HG02642 (cell line): ENCODE measurements at regions not wholly inside any gene's neighbourhood (a gene's known extent, or its start where the extent isn't known, plus 50 kb on each side); places are given as distances from the start of the nearest gene placed in this dataset.
A peak's percentile ranks its signal among the peaks of the same experiment; 100 is the strongest.
"Not testable (repeated sequence)": the region's sequence is repeated elsewhere in the genome, so short reads cannot be mapped to it uniquely, and the experiment has no call there.

ENCODE experiments used
- ATAC-seq: cut with Tn5 transposase; IDR thresholded peaks from one replicate; pipeline ENCODE4 v1.9.1; 2021; ENCODE audit warnings: mild to moderate bottlenecking; ENCODE audit not compliant: unreplicated experiment, poor library complexity

DNA sequence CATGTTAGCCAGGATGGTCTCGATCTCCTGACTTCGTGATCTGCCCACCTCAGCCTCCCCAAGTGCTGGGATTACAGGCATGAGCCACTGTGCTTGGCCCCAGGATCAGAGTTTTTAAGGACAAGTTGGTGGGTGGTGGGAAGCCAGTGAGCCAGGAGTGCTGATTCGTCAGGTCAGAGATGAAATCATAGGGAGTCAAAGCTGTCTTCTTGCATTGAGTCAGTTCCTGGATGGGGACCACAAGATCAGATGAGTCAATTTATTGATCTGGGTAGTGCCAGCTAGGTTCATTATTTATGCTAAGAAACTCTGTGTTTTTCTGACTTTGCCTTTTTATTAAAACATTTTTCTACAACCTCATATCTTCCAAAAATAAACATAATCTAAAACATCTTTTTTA lies 423.8 kb downstream of the ARL4A start:
- ATAC-seq = no peak

DNA sequence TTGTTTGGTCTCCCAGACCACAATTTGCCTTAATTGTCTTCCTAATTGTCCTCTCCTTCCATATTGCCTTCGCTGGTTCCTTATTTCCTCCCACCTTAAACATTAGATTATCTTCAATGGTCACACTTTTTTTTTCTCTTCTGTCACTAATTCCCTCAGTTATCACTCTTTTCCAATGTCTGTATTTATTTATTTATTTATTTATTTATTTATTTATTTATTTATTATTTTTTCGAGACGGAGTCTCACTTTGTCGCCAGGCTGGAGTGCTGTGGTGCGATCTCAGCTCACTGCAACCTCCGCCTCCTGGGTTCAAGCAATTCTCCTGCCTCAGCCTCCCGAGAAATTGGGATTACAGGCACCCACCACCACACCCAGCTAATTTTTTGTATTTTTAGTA lies 426.8 kb downstream of the ARL4A start:
- ATAC-seq = not testable (repeated sequence)

DNA sequence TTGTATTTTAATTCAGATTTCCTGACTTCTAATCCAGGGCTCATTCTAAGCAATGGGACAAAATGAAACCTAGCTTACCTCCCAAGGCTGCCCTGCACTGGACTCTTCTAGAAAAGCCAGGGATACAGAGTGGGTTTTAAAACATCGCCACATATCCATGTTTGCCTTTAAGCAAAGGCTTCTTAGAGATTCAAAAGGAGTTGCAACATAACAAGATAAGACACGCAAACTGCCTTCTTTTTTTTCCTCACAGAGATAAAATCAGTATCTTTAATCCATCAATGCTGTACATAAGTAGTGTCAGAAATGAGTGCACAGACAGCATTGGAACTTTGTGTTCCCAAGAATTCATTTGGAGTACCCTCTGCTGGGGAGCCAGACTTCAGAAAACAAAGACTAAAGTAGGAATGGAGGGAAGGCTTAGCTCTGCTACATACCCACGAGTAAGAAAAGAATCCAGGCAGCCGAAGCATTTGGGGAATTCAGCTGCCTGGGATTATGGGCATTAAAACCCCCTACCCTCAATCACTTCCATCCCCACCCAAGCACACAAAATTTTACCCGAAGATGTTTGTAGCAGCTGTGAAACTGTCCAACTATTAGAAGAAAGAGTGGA lies 427.8 kb downstream of the ARL4A start:
- no peak for ATAC-seq

DNA sequence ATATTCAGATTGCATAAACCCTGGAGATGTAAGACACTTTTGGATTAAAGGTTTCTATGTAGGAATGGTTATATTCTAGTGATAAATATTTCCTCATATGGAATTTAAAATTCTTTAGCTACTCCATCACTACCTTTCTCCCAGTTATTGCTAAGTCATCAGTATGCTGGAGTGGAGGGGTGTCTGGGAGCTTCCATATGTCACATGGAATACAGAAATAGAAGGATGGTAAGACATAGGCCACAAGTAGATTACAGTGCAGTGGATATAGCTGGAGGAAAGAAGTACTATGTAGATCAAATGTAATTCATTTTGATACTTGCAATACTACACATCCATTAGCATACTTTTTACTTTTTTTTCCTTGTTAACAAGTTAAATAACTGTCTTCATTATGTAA lies 428.4 kb downstream of the ARL4A start:
- ATAC-seq = no peak

DNA sequence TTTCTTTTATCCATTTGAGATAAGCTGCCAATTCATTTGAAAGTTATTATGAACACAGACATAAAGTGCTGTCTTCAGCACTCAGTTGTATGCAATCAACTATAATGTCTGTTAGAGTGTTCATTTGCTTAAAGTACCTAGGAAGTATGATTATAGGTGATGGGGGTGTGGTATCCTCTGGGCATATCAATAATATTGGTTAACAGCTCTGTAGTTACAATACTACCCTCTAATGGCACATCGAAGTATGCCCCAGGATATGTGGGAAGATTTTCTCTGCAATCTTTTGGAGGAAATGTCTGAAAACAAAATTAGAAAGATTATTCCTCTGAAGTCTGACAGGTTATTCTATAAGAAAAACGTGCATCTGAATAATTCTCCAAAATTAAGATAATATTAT lies 429.7 kb downstream of the ARL4A start:
- no peak for ATAC-seq

DNA sequence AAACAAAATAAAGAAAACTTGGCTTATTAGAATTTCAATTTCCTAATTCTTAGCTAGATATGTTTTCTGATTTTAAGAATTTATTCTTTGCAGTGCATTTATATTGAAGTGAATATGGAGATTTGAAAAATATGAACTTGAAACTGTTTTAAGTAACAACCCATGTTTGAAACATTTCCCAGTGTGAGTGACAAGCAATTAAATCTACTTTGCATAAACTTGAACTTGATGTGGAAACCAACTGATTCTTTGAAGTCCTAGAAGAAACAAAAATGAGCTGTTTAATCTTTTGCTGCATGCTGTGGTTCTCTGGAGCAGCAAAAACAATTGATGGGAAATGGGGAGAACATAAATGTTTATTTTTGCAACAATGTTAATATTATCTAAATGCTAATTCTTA lies 430.2 kb downstream of the ARL4A start:
- no peak for ATAC-seq

DNA sequence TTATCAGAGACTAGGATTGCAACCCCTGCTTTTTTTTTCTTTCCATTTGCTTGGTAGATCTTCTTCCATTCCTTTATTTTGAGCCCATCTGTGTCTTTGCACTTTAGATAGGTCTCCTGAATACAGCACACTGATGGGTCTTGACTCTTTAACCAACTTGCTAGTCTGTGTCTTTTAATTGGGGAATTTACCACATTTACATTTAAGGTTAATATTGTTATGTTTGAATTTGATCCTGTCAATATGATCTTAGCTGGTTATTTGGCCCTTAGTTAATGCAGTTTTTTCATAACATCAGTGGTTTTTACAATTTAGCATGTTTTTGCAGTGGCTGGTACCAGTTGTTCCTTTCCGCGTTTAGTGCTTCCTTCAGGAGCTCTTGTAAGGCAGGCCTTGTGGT lies 437.2 kb downstream of the ARL4A start:
- ATAC-seq = not testable (repeated sequence)

DNA sequence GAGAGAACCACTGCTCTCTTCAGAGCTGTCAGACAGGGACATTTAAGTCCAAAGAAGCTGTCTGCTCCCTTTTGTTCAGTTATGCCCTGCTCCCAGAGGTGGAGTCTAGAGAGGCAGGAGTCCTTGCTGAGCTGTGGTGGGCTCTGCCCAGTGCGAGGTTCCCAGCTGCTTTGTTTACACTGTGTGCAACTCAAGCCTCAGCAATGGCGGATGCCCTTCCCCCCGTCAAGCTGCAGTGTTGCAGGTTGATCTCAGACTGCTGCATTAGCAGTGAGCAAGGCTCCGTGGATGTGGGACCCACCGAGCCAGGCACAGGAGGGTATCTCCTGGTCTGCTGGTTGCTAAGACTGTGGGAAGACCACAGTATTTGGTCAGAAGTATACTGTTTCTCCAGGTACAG lies 438.9 kb downstream of the ARL4A start:
- no peak for ATAC-seq

DNA sequence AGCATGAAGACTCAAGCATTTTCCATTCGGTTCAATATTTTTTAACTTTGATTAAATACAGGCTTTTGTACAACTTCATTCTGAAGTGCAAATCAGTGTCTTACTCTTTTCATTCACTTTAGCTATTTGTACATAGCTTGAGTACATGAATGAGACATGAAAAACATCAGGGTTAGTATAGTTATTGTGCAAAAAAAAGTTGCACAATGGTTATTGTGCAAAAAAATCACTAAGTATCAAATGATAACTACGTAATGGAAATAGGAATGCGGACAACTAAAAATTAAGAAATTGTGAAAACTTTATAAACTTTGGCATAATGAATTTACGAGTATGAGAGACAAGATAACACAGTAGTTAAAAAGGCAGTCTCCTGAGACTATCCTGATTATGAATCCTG lies 442.9 kb downstream of the ARL4A start:
- no peak for ATAC-seq

DNA sequence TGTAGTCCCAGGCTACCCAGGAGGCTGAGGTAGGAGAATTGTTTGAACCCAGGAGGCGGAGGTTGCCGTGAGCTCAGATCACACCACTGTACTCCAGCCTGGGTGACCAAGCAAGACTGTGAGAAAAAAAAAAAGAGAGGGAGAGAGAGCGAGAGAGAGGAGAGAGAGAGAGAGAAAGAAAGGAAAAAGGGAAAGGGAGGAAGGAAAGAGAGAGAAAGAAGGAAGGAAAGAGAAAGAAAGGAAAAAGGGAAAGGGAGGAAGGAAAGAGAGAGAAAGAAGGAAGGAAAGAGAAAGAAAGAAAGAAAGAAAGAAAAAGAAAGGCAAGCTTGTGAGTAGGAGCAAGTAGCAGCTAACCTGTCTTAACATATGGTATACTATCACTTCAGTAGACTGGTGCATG lies 443.5 kb downstream of the ARL4A start:
- not testable (repeated sequence) for ATAC-seq

DNA sequence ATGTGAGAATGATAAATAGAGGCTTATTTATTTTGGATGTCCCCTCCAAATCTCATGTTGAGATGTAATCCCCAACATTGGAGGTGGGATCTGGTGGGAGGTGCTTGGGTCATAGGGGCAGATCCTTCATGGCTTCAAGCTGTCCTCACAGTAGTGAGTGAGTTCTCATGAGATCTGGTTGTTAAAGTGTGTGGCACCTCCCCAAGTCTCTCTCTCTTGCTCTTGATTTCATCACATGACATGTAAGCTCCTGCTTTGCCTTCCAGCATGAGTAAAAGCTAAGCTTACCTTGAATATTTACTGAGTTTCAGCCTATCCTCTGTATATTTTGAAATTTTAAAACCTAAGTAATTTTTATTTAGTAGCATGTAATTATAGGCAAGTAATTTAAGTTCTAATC lies 444.9 kb downstream of the ARL4A start:
- no peak for ATAC-seq

DNA sequence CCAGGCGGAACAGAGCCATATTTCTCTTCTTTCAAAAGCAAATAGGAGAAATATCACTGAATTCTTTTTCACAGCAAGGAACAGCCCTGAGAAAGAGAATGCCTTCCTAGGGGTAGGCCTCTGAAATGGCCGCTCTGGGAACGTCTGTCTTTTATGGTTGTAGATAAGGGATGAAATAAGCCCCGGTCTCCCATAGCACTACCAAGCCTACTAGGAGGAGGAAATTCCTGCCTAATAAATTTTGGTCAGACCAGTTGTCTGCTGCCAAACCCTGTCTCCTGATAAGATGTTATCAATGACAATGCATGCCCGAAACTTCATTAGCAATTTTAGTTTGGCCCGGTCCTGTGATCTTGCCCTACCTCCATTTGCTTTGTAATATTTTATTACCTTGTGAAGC lies 448.9 kb downstream of the ARL4A start:
- ATAC-seq = not testable (repeated sequence)

DNA sequence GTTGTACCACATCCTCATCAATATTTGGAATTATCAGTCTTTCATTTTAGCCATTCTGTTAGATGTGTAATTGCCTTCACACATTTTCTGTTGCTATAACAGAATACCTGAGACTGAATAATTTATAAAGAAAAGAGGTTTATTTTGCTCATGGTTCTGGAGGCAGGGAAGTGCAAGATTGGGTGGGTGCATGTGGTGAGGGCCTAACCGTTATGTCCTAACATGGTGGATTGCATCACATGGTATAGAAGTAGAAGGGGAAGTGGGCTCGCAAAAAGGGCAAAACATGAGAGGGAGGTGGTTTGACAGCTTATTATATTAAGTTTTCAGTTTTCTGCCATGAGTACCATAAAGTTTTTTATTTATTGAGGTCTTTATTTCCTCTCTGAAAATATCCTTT lies 452.0 kb downstream of the ARL4A start:
- no peak for ATAC-seq

DNA sequence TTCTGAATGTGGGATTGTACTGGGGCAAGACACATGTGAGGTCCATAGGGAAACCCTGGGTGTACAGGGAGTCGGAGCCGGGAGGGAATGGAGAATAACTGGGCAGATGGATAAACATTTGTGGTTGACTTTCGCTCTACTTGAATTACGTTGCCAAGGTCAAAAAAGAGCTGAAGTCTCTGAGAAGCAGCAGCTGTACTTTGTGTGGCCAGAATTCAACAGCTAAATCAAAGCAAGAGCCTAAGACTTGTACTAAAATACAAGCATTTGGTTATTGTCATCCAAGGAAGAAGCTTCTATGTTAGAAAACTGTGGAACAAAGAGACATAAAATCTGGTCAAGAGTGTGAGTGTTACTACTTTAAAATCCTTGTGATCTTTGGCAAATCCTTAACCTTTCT lies 457.2 kb downstream of the ARL4A start:
- no peak for ATAC-seq

DNA sequence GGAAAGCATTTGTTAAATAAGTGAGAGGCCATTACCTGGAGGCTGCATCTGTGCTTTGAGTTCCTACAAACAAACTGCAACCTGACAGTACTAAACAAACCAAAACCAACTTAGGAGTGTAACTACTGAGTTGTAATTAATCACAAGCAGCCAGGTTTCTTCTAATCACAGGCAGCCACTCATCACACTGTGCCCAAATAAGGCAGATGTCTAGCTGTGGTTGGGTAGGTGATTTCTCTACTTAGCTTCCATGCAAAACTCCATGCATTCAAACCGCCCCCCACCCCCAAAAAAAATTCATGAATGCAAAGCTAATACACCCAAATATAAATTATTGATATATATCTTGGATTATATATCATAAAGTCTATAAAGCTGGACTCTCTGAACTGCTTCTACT lies 461.1 kb downstream of the ARL4A start:
- no peak for ATAC-seq

DNA sequence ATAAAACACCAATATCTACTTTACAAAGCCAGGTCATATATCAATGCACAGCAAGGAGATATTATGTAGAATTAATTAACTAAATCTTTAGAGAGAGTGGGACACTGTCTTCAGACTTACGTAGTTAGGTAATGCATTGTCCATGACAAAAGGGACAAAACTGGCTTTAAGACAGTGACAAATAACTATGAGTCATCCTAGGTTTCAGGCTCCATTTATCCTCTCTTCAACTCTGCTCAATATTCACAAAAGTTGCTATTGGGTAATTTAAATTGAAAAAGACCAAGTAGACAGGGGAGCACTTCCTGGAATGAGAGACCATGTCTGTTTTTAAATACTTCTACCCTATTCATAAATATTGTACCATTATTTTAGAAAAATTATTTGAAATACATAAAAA lies 464.5 kb downstream of the ARL4A start:
- no peak for ATAC-seq

DNA sequence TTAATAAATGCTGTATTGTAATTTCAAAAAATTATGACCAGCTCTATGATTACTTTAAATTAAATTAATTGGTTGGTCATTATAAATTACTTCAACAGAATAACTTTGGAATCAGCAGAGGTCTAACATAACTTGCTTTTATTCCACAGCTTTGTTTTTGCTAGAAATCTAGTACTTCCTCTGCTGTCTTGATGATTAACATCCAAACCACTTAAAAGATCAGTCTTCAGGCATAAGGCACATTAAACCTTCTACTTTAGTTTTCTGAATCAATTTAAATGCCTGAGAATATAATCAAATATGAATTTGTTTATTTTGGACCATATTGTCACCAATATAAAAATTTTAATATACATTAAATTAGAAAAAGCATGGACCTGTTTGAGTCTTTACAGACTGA lies 465.3 kb downstream of the ARL4A start:
- ATAC-seq = no peak

DNA sequence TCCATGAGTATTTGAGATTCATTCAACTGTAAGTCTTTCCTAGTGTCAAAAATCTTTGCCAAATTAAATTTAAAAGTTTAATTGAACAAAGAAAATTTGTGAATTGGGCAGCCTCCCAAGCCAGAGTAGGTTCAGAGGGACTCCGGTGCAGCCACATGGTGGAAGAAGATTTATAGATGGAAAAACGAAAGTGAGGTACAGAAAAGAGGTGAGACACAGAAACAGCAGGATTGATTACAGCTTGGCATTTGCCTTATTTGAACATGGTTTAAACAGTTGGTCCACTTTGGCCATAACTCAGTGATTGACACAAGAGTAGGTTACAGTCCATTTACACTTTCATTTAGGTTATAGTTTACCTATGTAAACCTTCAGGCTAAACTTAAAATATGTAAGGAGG lies 465.8 kb downstream of the ARL4A start:
- ATAC-seq = no peak

DNA sequence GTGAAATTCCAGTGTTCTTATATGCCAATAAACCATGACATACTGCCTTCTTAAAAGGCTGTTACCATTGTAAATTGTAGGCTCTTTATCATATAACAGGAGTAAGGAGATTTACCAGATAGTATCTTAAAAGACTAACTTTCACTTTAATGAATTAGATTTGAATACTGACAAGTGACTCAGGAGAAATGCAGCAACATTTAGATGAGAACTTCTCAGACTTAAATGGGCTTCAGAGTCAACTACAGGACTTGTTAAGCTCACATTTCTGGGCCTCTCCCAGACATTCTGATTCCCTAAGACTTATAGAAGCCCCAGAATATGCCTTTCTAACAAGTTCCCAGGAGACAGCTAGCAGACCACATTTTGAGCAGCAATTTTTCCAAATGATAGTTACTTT lies 466.3 kb downstream of the ARL4A start:
- ATAC-seq = no peak

DNA sequence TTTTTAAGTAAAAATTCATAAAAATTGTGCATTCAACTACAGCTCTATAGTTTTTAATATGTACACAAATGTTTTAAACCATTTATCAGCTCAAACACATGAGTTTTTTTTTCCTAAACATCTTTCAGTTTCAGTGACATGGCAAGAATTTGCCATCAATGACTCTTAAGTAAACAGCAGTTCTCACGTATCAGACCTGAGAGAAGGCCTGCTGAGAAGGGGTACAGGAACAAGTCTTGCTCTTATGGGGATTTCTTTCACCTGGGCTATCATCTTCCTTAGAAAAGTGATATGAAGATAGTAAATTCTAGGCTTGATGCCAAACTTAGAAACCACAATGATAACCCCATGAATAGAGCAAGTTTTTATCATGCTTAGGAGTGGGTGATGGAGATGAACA lies 467.8 kb downstream of the ARL4A start:
- ATAC-seq = no peak

DNA sequence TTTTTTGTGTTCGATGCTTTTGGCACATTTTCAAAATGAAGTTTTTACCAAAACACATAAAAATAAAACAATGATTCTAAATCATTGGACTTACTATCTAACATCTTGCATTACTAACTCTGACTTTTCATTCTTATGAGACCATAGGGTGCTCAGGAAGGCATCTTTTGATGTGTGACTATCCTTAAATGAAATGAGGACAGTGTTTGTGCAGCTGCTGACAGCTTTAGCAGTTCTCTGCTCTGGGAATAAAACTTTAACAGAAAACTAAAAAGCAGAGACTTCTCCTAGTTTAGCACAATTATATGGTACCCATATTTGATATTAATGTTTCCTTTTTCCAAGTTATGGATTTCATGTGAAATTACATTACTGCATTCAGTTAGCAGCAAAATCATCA lies 471.6 kb downstream of the ARL4A start:
- no peak for ATAC-seq

DNA sequence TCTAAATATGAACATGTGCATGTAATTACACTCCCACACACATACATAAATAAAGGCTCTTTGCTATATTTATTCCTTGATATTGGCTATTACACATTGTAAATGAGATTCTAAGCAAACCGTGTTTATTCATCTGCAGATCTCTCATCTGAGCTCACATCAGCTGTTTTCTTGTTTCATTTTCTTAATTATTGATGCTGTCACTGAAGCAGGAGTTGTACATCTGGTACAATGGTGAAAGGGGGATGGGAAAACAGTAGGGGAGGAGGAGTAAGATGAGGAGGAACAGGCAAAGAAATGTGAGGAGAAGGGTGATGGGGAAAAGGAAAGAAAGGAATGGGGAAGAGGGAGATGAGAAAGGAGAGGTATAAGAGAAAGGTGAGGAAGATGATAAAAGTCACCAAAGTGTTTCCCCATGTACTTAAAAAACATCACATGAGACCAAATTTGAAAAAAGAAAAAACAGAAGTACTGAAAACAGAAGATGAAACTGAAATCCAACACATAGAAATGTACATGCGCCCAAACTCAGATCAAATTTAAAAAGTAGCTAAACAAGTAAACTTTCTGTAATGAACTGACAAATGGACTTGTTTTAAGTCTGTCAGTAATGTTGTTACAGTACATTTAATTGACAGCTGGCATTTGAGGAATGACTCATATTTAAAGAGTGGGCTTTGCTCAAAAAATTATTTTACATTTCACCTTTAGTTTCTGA lies 472.2 kb downstream of the ARL4A start:
- ATAC-seq = peak; percentile 53
